ENCODE measurements at regions not wholly inside any gene's neighbourhood (a gene's known extent, or its start where the extent isn't known, plus 50 kb on each side); places are given as distances from the start of the nearest gene placed in this dataset.
A peak's percentile ranks its signal among the peaks of the same experiment; 100 is the strongest.

DNA sequence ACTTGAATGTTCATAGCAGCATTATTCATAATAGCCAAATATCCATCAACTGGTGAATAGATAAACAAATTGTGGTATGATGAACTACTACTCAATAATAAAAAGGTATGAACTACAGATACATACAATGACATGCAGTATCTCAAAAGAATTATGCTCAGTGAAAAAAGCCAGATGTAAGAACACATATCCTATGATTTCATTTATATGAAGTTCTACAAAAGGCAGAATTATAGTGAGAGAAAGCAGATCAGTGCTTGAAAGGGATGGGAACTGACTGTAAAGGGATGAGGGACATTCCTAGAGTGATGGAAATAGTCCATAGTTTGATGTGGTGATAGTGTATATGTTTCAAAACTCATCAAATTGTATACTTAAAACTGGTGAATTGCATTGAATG is 339.0 kb downstream of the ENC1 start:
- FAIRE-seq = no peak
- DNase-seq (ENCODE audit: insufficient read length, low spot score) = no peak

DNA sequence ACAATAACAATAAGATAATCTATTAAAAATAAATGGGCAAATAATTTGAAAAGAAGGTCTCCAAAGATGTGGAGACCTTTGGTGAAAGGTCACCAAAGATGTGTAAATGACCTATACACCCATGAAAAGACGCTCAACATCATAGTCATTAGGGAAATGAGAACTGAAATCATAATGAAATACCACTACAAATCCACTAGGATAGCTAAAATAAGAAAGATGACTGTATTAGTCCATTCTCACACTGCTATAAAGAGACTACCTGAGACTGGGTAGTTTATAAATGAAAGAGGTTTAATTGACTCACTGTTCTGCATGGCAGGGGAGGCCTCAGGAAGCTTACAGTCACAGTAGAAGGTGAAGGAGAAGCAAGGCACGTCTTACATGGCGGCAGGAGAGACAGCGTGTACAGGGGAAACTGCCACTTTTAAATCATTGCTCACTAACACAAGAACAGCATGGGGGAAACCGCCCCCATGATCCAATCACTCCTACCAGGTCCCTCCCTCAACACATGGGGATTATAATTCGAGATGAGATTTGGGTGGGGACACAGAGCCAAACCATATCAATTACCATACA is 339.6 kb downstream of the ENC1 start:
- FAIRE-seq (no peak), DNase-seq (ENCODE audit: insufficient read length, low spot score) (no peak)

DNA sequence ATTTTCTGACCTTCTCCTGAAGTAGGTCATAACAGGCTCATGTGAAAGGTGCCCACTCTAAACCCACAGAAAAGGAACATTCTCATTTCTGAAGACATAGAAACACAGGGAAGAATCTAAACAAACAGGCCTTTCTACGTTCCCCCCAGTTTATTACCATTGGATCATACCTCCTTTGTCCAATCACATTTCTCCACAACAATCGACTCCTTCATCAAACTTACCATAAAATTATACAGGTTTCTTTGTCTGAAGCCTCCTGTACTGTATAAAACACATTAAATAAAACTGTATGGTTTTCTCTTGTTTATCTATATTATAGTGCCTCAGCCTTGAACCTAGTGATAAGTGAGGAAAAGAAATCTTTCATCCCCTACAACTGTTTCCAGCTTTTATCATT is 340.7 kb downstream of the ENC1 start:
- DNase-seq (ENCODE audit: insufficient read length, low spot score) = no peak
- FAIRE-seq = no peak

DNA sequence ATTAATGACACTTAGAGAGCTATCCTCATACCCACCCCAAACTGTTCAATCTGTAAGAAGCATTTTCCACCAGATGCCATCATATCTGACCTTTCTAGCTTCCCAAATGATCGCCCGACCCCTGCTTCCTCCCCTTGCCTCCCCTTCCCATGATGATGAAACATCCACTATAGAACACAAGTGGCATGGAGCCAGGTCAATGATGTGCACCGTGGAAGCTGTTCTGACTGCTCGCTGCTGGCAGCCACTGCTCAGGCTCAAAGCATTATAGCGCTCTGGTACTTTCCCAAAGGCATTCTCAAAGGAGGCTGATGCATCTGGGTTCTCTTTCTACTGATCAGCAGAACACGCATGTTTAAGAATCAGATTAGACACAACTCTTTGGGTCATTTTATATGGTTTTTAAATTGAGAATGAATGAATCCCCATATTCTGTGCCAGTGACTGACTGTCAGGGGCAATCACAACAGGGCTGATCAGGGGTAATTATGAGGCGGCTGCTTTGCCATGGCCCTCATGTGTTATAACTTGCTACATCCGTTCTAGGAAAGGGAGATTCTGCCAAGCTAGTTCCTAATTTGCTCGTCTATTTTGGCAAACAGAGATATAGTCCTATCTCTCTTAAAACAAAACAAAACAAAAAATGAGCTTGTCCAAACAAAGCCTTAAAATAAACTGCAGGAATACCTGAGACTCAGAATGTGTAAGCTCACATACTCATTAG is 343.7 kb downstream of the ENC1 start:
- no peak for FAIRE-seq
- no peak for DNase-seq (ENCODE audit: insufficient read length, low spot score)

DNA sequence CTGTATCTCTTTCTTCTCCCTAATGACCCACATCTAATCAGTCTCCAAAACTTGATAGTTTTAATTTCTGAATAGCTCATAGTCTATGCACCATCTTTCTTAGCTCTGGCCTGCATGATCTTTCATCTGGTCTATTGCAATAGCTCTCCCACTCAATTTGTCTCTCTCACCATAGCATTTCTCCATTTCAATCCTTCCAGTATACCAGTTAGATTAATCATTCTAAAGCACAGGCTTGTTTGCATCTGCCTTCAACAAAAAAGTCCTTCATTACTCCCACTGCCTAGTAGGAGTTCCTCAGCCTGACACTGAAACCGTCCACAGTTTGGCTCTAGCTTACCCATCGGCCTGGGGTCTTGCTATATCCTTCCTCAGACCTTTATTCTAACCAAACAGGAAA is 344.9 kb downstream of the ENC1 start:
- FAIRE-seq (no peak), DNase-seq (ENCODE audit: insufficient read length, low spot score) (no peak)

DNA sequence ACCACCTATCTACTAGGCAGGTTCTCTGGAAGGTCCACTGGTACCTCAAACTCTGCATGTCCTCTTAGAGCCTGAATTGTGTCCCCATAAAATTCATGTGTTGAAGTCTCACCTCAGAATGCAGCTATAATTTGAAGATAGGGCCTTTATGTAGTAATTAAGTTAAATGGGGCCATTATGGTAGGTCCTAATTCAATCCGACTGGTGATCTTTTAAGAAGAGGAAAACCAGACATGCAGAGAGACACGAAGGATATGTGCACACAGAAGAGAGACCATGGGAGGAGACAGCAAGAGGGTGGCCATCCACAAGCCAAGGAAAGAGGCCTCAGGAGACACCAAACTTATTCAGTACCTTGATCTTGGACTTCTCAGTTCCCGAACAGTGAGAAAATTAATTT is 345.4 kb downstream of the ENC1 start:
- FAIRE-seq (no peak), DNase-seq (ENCODE audit: insufficient read length, low spot score) (no peak)

DNA sequence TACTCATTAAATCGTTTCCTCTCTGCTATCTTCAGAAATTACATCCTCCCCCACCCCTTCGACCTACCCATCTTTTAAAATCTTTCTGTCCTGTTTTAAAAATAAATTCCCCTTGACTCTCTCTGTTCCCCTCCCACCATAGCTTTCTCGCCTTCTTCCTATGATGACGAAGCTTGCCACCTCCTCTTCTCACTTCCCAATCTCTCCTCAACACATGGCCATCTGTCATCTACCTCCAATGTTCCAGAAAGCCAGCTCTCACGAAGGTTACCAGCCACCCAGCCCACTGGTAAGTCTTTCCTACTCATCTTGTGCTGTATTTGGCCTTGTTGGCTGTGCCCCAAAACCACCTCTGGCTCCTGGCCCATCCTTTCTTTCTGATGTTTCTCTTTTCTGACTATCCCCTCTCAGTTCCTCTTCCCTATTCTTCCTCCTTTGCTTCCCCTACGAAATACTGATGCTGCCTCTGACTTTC is 346.3 kb downstream of the ENC1 start:
- FAIRE-seq (peak; percentile 79), DNase-seq (ENCODE audit: insufficient read length, low spot score) (peak; percentile 7)

DNA sequence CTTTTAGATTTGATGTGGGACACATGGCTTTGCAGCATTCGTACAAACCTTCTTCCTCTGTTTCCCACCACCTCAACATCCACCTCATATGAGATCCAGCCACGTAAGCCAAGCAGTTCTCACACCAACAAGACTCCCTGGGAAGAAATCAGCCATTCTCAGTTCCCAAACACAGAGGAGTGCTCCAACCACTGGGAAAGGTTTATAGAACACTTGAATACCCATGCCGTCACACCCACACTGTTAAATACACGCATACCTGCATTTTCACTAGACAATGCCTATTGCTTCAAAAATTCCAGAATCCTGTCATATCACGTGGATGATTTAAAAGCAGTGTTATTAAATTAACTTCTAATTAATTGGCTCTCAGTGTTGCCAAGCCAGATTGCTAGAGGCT is 347.3 kb downstream of the ENC1 start:
- no peak for DNase-seq (ENCODE audit: insufficient read length, low spot score)
- no peak for FAIRE-seq

DNA sequence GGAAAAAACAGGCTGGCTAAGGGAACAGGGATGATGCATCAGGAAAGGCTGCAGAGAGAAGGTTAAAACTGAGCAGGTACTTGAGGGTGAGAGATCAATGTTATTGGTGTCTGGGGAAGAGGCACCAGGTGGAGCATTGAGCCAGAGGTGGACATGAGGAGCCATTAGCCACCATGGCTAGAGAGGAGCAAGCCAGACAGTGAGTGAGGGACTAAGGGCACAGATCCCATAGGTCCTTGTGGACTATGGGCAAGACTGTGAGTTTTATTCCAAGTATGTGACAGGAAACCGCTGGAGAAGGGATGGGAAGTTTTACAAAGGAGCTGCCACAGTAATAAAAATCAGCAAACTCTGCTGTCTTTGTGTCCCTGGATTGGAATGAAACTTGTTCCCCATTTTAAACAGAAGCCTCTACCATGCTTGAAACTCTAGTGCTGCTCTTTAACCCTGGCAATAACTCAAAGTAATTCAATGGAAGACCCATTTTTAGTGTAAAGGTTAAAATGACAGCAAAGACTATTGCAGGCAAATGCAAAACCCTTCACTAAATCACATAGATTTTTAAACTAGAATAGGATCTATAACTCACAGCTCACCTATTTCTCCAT is 349.8 kb downstream of the ENC1 start:
- no peak for DNase-seq (ENCODE audit: insufficient read length, low spot score)
- FAIRE-seq = no peak

DNA sequence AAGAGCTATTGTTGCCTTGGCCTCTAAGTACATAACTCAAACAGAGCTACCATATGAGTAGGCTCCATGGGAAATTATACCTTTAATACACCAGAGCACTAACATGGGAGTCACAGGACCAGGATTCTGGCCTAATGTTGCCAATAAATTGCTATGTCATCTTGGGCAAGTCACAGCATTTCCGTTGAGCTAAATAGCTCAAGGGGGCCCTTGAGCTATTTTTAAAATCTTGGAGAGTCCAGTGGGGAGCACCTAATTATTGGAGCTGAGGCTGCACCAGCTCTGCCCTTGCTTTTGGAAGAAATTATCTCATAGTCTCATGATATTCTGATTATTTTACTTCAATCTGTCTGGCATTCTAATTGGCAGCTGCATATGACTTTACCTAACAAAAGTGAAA is 350.8 kb downstream of the ENC1 start:
- FAIRE-seq = no peak
- DNase-seq (ENCODE audit: insufficient read length, low spot score) = no peak

DNA sequence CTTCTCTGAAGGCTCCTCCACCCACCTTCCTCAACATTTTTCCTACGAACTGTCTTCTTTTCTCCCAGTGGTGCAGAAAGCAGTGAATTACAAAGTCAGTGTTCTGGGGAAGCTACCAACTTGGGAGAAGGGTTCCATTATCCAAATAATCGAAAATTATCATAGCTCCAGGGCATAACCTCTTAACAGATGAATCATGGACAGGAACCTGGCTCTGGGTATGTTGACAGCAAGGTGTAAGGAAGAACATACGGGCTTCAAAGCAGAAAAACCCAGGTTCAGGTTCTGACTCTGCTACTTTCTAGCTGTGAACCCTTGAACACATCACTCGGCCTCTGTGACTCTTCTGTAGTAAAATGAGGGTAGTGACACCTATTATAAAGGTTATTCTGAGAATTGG is 351.3 kb downstream of the ENC1 start:
- DNase-seq (ENCODE audit: insufficient read length, low spot score) (no peak), FAIRE-seq (no peak)

DNA sequence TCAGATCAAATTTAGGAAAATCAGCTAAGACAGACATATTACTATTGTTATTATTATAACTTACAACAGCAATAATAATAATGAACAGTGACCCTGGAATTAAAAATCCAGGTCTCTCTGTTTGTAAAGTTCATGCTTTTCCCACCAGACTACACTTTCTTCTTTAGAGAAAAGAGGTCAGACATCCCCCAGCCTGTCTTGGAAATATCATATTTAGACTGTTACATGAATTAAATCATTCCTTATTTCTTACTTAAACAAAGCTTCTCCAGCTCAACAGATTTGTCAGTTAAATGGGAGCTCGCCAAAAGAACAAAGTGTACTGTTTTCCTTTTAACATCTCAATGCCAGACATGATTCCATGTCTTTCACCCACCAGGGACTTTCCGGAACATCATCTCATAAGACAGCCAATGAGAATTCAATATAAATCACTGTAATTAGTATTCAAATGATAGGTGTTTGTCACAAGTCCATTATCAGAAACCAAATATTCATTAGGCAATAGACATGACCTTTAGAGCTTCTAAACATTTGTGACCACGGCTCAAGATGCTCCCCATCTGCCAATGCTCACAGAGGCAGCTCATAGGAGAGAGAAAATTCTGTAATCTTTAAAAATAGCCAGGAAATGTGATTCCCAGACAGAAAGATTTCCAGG is 351.9 kb downstream of the ENC1 start:
- no peak for FAIRE-seq
- no peak for DNase-seq (ENCODE audit: insufficient read length, low spot score)

DNA sequence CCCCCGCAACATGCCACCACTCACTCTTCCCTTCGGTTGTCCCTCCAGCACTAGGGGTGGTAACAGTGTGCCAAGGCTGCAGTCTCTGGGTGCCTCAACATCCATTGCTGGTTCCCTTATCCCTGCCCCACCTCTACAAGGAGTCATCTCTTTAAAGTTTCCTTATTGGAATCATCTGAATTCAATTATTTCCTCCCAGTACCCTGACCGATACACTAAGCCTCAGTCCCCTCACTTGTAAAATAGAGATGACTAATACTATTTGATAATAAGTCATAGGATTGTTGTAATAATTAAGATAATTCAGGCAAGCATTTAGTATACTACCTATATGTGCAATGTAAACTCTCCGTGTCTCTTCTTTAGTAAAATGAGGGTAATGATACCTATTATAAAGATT is 352.5 kb downstream of the ENC1 start:
- DNase-seq (ENCODE audit: insufficient read length, low spot score) = no peak
- FAIRE-seq = no peak

DNA sequence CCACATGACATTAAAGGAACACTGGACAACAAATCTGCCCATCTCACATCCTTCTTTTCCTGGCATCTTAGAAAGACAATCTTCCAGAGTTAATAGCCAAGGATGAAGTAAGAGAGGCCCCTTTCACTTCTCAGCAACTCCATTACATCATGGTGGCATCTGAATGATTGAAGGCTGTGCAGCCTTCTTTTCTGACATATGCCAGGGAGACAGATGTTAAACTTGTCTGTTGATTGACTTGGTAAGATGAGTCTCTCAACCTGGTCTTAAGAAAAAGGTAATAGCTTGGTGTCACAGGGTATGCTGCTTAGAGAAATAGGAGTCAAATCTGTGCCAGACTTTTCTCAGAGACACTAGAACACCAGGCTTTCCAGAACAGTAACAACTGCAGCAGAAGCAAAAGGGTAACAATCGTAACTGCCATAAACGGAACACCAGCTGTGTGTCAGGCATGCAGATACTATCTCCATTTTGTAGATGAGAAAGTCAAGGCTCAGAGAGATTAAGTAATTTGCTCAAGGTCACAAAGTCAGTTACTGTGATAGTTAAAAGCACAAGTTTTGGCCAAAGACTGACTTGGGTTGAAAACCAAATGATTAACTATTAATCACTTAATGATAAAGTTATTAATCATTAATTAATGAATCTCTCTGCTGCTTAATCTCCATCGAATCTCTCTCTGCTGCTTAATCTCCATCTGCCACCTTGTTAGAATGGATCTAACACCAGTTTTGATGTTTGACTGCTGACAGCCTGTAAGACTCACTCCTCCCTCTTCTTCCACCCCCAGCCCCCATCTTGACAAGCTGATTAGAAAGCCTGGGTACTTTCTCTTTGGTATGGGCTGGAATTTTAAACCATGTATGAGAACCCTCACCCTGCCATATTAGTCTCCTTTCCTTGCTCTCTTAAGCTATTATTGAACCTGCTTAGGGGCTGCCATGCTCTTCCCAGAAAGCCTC is 353.5 kb downstream of the ENC1 start:
- FAIRE-seq (no peak), DNase-seq (ENCODE audit: insufficient read length, low spot score) (no peak)

DNA sequence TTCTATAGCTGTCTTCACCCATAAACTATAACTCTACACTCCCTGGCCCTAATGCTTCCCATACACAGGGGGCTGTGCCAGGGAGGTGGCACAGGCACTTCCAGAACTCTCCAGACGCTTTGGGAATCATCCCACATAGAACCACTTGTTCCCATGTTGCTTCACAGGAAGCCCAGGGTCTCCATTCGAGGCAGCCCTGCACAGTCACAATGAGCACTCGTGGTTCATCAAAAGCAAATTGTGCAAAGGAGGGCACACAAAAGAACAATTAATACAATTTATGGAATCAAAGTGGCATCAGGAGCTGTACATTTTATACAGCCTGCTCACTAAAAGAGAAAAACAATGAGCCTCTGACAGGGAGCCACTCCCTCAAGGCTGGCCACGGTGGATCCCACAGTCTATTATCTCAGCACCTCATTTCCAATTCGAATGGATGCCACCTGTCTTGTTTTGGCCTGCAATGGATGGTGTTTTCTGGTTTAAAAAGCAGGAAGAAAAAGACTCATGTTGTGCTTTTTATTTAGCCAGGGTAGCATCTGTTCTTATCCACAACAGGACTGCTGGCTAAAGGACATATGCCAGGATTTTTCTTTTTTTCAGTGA is 354.8 kb downstream of the ENC1 start:
- FAIRE-seq (no peak), DNase-seq (ENCODE audit: insufficient read length, low spot score) (no peak)

DNA sequence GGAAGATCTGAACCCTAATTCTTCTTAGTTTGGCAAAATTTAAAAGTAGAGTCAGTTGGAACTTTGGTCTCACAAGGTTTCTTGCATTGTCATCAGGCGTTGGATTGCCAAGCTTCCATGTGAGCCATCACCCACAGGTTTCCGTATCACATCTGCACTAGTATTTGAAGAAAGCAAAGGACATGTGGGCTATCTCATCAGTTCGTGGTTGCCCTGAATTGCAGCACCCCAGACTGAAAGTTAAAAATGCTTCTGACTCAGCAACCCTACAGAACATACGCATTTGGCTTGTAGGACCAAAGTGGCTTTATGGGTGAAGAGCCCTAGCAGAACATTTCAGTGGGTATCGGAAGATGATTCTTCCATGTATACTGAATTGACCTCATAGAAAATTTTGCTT is 358.0 kb downstream of the ENC1 start:
- DNase-seq (ENCODE audit: insufficient read length, low spot score) = no peak

DNA sequence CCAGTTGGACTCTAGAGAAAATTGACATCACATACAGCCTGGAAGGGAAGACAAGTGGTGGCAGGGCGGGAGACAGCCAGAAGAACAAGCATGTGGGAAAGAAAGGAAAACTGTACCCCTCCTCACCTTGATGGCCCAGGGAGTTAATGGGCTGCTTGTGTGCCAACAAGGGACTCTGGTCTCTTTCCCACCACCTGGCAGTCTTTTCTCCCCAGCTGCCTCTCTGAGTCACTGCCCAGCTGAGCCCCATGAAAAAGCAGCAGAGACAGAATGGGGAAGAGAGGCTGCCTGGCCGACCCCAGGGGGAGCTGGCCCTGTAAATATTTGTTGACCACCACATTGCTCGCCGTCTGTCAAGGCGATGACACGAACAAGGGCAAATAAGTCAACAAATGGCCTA is 359.4 kb downstream of the ENC1 start:
- FAIRE-seq (no peak), DNase-seq (ENCODE audit: insufficient read length, low spot score) (no peak)

More for the DNA sequence above, 358.0 kb downstream of the ENC1 start:
- FAIRE-seq = no peak

DNA sequence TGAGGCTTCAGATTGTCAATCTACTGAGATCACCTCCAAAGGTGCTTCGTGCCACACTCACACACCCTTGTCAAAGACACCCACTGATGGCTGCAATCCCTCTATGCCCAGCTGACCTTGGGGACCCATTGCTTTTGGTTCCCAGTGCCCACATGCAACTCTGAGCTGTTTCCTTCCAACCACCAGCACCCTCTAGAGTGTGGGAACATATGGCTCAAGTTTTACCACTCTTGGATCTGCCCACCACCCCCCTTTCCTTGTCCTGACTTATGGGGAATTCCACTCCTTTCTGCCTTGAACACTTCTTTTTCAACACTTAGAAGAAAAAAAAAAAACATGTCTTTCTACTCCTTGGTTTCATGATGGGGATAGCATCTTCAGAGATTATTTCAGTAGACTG is 360.2 kb downstream of the ENC1 start:
- DNase-seq (ENCODE audit: insufficient read length, low spot score) (no peak), FAIRE-seq (no peak)

DNA sequence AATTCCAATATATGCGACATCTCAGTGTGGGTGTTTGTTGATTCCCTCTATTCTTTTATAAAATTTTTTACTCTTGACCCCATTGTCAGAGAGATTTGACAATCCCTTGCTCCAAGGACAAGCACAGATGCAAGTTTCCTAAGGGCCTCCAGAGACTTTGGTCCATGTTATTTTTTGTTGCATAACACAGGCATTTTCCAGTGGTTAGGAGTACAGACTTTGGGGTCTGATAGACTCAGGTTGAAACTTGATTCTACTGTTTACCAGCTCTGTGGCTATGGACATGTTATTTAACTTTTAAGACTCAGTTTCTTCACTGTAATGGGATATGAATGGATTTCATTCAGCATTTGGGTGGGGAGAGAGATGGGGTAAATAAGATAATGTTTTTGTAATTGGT is 361.3 kb downstream of the ENC1 start:
- no peak for DNase-seq (ENCODE audit: insufficient read length, low spot score)
- FAIRE-seq = no peak

DNA sequence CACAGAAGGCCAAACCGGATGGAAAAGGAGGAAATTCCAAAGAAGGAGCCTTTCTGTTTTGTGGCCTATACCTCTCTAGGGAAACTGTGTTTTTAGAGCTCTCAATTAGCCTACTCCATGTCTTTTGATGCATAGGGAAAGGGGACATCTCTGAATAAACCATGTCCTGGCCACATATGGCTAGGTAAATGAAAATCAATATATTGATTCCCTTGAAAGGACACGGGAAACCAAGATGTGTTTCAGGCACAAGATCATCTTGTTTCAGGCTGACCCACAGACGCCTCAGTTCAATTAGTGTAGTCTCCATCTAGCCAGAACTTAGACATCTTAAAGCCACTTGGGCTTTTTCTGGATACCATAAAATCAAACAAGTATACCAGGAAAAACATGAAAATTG is 363.1 kb downstream of the ENC1 start:
- FAIRE-seq = no peak
- DNase-seq (ENCODE audit: insufficient read length, low spot score) = no peak

All from GM19239 (cell line).